GM21737 (cell line): ENCODE measurements at regions not wholly inside any gene's neighbourhood (a gene's known extent, or its start where the extent isn't known, plus 50 kb on each side); places are given as distances from the start of the nearest gene placed in this dataset.

Source experiments
- ATAC-seq: cut with Tn5 transposase; IDR thresholded peaks from one replicate; pipeline ENCODE4 v1.9.1; 2021; ENCODE audit warnings: mild to moderate bottlenecking, moderate library complexity; ENCODE audit not compliant: unreplicated experiment

- no peak for ATAC-seq
These were observed 197.6 kb downstream of the SLITRK5 start for GRCh38 chr13:87868731-87869130.

GRCh38 chr13:87872813-87873212 lies 201.6 kb downstream of the SLITRK5 start:
- no peak for ATAC-seq

GRCh38 chr13:87877477-87877876 lies 206.3 kb downstream of the SLITRK5 start:
- no peak for ATAC-seq

GRCh38 chr13:87878706-87879105 lies 207.5 kb downstream of the SLITRK5 start:
- no peak for ATAC-seq

GRCh38 chr13:87884884-87885283 lies 213.7 kb downstream of the SLITRK5 start:
- ATAC-seq, result no peak

GRCh38 chr13:87887459-87888123 lies 216.4 kb downstream of the SLITRK5 start:
- no peak for ATAC-seq

- no peak for ATAC-seq
These were observed 218.1 kb downstream of the SLITRK5 start for GRCh38 chr13:87889254-87889653.

- ATAC-seq, result no peak
These were observed 222.0 kb downstream of the SLITRK5 start for GRCh38 chr13:87893186-87893585.

- ATAC-seq, result no peak
These were observed 222.9 kb downstream of the SLITRK5 start for GRCh38 chr13:87894059-87894458.

GRCh38 chr13:87903553-87903952 lies 232.4 kb downstream of the SLITRK5 start:
- no peak for ATAC-seq

GRCh38 chr13:87906411-87906810 lies 235.2 kb downstream of the SLITRK5 start:
- no peak for ATAC-seq

- ATAC-seq, result no peak
These were observed 236.0 kb downstream of the SLITRK5 start for GRCh38 chr13:87907202-87907601.

GRCh38 chr13:87919956-87920355 lies 248.8 kb downstream of the SLITRK5 start:
- ATAC-seq, result no peak

- no peak for ATAC-seq
These were observed 252.6 kb downstream of the SLITRK5 start for GRCh38 chr13:87923753-87924152.

GRCh38 chr13:87925006-87925405 lies 253.8 kb downstream of the SLITRK5 start:
- ATAC-seq, result no peak

GRCh38 chr13:87940776-87941175 lies 269.6 kb downstream of the SLITRK5 start:
- no peak for ATAC-seq

GRCh38 chr13:87941226-87941625 lies 270.1 kb downstream of the SLITRK5 start:
- no peak for ATAC-seq

- no peak for ATAC-seq
These were observed 271.0 kb downstream of the SLITRK5 start for GRCh38 chr13:87942205-87942604.

GRCh38 chr13:87944038-87944437 lies 272.9 kb downstream of the SLITRK5 start:
- no peak for ATAC-seq

- ATAC-seq, result no peak
These were observed 281.2 kb downstream of the SLITRK5 start for GRCh38 chr13:87952377-87952776.

- ATAC-seq, result no peak
These were observed 282.2 kb downstream of the SLITRK5 start for GRCh38 chr13:87953381-87953780.

GRCh38 chr13:87954091-87954490 lies 282.9 kb downstream of the SLITRK5 start:
- no peak for ATAC-seq

GRCh38 chr13:87961546-87961945 lies 290.4 kb downstream of the SLITRK5 start:
- ATAC-seq, result no peak
